ENCODE measurements at regions not wholly inside any gene's neighbourhood (a gene's known extent, or its start where the extent isn't known, plus 50 kb on each side); places are given as distances from the start of the nearest gene placed in this dataset.
A peak's percentile ranks its signal among the peaks of the same experiment; 100 is the strongest.

DNA sequence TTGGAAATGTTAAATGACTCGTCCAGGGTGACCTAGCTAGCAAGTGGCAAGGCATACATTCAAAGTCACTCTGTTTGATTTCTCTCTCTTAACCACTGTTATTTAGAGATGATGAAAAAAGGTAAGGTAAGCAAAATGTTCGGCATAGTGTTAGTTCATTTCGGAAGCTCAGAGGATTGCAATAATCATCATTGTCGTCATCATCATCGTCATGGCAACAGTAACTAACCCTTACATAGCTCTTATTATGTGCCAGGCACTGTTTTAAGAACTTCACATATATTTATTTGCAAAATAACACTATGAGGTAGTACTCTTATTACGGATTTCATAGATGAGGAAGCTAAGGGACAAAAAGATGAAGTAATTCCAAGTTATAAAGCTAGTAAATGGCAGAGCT lies 292.7 kb upstream of the CXCR4 start:
- H3K27ac Mint-ChIP-seq (ENCODE audit: unreplicated experiment) = no peak overlapping the region
- no peaks in the 10 kb centered on the region for H3K36me3 Mint-ChIP-seq (ENCODE audit: unreplicated experiment)
- DNase-seq = no peak
- H3K9me3 Mint-ChIP-seq (ENCODE audit: unreplicated experiment) = peaks cover 2% of the 10 kb centered on the region
- peaks cover 9% of the 10 kb centered on the region for H3K4me1 Mint-ChIP-seq (ENCODE audit: low read depth, unreplicated experiment)
- H3K4me3 Mint-ChIP-seq (ENCODE audit: unreplicated experiment) = no peak overlapping the region
- H3K27me3 Mint-ChIP-seq (ENCODE audit: unreplicated experiment) = no peaks in the 10 kb centered on the region
- TF ChIP-seq, protein P1, sequence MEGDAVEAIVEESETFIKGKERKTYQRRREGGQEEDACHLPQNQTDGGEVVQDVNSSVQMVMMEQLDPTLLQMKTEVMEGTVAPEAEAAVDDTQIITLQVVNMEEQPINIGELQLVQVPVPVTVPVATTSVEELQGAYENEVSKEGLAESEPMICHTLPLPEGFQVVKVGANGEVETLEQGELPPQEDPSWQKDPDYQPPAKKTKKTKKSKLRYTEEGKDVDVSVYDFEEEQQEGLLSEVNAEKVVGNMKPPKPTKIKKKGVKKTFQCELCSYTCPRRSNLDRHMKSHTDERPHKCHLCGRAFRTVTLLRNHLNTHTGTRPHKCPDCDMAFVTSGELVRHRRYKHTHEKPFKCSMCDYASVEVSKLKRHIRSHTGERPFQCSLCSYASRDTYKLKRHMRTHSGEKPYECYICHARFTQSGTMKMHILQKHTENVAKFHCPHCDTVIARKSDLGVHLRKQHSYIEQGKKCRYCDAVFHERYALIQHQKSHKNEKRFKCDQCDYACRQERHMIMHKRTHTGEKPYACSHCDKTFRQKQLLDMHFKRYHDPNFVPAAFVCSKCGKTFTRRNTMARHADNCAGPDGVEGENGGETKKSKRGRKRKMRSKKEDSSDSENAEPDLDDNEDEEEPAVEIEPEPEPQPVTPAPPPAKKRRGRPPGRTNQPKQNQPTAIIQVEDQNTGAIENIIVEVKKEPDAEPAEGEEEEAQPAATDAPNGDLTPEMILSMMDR (IDR thresholded peaks at IDR 0.05; ENCODE audit: partially characterized antibody, unreplicated experiment) = no peak

DNA sequence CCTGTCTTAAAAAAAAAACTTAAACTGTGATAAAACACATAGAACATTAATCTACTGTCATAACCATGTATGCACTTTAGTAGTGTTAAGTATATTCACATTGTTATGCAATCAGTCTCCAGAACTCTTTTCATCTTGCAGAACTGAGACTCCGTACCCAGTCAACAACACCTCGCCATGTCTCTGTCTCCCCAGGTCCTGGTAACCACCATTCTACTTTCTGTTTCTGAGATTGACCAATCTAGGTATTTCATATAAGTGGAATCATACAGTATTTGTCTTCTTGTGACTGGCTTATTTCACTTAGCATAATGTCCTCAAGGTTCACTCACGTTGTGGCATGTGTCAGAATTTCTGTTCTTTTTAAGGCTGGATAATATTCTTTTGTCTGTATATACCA lies 290.8 kb upstream of the CXCR4 start:
- DNase-seq = no peak
- Mint-ChIP-seq H3K4me1 (ENCODE audit: low read depth, unreplicated experiment) (peaks cover 19% of the 10 kb centered on the region), H3K9me3 (ENCODE audit: unreplicated experiment) (peaks cover 9% of the 10 kb centered on the region), H3K27ac (ENCODE audit: unreplicated experiment) (no peak overlapping the region), H3K27me3 (ENCODE audit: unreplicated experiment) (peaks cover 8% of the 10 kb centered on the region), H3K36me3 (ENCODE audit: unreplicated experiment) (no peaks in the 10 kb centered on the region), H3K4me3 (ENCODE audit: unreplicated experiment) (no peak overlapping the region)
- TF ChIP-seq, protein P1 (IDR thresholded peaks at IDR 0.05; ENCODE audit: partially characterized antibody, unreplicated experiment) = no peak

DNA sequence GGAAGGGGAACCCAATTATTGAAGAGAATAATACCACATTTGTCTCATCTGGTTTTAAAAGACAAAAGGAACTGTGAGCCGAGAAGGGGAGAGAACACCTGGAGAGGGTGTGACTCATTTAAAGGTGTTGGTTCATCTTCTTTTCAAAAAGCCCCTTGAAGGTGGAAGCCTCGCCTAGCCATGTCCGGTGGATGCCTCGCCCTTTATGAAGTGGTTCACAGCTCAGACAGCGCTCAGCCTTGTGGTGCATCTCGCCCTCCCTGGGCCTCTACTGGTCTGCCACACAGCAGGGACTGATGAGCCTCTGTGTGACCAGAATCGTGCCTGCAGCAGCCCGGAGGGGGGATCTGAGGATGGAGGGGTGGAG lies 290.0 kb upstream of the CXCR4 start:
- no peak for DNase-seq
- peaks cover 9% of the 10 kb centered on the region for H3K9me3 Mint-ChIP-seq (ENCODE audit: unreplicated experiment)
- peaks cover 8% of the 10 kb centered on the region for H3K27me3 Mint-ChIP-seq (ENCODE audit: unreplicated experiment)
- no peak overlapping the region for H3K27ac Mint-ChIP-seq (ENCODE audit: unreplicated experiment)
- no peaks in the 10 kb centered on the region for H3K36me3 Mint-ChIP-seq (ENCODE audit: unreplicated experiment)
- peaks cover 21% of the 10 kb centered on the region for H3K4me1 Mint-ChIP-seq (ENCODE audit: low read depth, unreplicated experiment)
- no peak overlapping the region for H3K4me3 Mint-ChIP-seq (ENCODE audit: unreplicated experiment)
- TF ChIP-seq, protein P1 (IDR thresholded peaks at IDR 0.05; ENCODE audit: partially characterized antibody, unreplicated experiment) = no peak

DNA sequence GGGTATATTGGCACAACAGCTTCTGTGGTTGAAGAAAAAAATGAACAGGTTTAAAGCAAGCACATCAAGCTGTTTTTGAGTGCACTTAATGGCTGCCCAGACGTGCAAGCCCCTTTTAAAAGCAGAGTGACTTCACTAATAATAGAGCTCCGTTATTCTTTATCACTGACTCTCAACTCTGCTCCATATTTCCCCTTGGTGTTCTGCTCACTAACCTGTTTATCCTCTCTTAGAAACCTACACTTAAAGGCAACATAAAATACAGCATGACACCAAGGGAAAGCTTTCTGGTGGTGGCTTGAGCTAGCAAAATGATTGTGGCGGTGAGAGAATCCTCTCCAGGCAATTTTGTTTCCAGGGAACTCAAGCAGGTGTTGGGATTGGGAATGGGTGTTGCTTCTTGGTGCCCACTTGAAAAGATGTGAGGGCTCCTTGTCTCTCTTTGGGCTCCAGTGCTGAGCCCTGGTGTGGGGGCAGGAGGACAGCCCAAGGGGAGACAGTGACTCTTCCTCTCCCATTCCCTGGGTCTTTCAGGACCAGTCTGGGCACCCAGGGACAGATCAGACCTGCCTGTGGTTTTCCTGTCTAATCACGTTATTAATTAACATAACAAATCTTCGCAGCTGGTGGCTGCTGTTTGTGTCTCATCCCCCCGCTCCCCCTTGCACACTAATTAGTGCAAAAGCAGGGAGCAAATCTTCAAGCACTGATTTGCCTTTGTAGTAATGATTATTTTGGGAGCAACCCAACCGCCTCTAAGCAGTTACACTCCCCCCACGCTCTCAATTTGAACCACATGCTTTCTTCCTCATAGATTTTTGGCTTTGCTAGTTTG lies 289.4 kb upstream of the CXCR4 start:
- Mint-ChIP-seq H3K27ac (ENCODE audit: unreplicated experiment) (no peak overlapping the region), H3K9me3 (ENCODE audit: unreplicated experiment) (peaks cover 9% of the 10 kb centered on the region), H3K4me3 (ENCODE audit: unreplicated experiment) (no peak overlapping the region), H3K4me1 (ENCODE audit: low read depth, unreplicated experiment) (peaks cover 21% of the 10 kb centered on the region), H3K27me3 (ENCODE audit: unreplicated experiment) (peaks cover 8% of the 10 kb centered on the region), H3K36me3 (ENCODE audit: unreplicated experiment) (no peaks in the 10 kb centered on the region)
- TF ChIP-seq, protein P1 (IDR thresholded peaks at IDR 0.05; ENCODE audit: partially characterized antibody, unreplicated experiment) = no peak
- DNase-seq = no peak

DNA sequence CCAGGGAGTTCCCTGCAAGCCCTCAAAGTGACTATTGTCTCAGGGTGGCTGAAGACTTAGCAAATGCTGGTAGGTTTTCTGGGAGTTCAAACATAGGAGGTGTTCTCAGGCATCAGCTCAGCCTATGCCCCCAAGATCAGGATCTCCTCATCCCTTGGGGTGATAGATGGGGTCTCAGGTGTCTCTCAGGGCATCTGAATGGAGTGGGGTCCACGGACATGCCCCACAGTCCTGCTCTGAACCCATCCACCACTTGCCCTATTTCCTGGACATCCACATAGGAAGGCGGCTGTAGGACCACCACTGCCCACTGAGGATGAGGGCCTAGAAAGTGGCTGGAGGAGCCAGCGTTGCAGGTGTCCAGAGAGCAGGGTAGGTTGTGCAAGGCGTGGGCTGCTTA lies 287.0 kb upstream of the CXCR4 start:
- Mint-ChIP-seq H3K27me3 (ENCODE audit: unreplicated experiment) (peaks cover 8% of the 10 kb centered on the region), H3K4me1 (ENCODE audit: low read depth, unreplicated experiment) (peaks cover 26% of the 10 kb centered on the region)
- no peak for DNase-seq

More for the DNA sequence above, 287.0 kb upstream of the CXCR4 start:
- TF ChIP-seq, protein P1 (IDR thresholded peaks at IDR 0.05; ENCODE audit: partially characterized antibody, unreplicated experiment) = no peak
- peak overlapping the region; percentile 82 for H3K4me3 Mint-ChIP-seq (ENCODE audit: unreplicated experiment)
- peaks cover 10% of the 10 kb centered on the region for H3K9me3 Mint-ChIP-seq (ENCODE audit: unreplicated experiment)
- peak overlapping the region; percentile 80 for H3K27ac Mint-ChIP-seq (ENCODE audit: unreplicated experiment)
- no peaks in the 10 kb centered on the region for H3K36me3 Mint-ChIP-seq (ENCODE audit: unreplicated experiment)
